ENCODE measurements at regions not wholly inside any gene's neighbourhood (a gene's known extent, or its start where the extent isn't known, plus 50 kb on each side); places are given as distances from the start of the nearest gene placed in this dataset.

- H3K4me3 ChIP-seq (ENCODE audit: low read depth, low read length), result no peak overlapping the region
- no peak for TF ChIP-seq CTCF (IDR thresholded peaks at IDR 0.05; ENCODE audit: insufficient read depth, low read depth, low read length, missing control alignments)
- no peak for DNase-seq (ENCODE audit: low read depth)
Observed at GRCh38 chr12:58539295-58539694, 381.0 kb downstream of the LRIG3 start.

DNA sequence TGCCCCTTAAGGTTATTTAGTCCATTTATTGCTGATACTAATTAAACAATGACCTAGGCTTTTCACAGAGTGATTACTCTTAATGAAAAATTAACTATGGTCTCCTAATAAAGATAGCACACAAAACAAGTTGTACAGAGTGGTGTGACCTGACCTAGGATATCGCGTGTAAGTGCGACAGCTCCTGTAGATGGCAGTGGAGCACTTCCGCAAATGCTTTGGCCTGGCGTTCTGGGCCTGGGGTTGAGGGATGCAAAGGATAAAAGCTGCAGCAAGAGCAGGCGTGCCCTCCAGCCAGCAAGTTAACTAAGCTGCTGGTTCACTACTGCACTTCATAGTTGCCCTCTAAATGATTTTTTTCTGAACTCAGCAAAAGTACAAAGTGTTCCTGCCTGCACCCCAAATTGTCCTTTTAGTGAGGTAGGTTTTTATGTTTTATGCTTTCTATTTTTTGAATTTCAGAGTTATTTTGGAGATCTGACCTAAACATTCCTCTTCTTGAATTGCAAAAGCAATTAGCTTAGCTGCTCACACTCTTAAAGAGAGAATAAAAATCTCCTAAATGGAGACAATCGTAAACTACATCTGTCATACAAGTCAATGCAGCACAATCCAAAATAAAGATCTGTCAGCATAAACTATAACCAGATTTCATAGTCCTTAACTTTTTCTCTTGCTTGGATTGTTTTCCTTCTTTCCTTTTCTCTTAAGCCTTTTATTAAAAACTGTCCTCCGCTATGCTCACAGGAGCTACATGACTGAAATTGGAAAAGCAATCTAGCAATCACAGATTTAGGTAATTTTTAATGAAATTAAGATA, 379.6 kb downstream of the LRIG3 start:
- DNase-seq (ENCODE audit: low read depth), result peak; percentile 69
- no peak overlapping the region for H3K4me3 ChIP-seq (ENCODE audit: low read depth, low read length)
- peak; percentile 72 for TF ChIP-seq CTCF (IDR thresholded peaks at IDR 0.05; ENCODE audit: insufficient read depth, low read depth, low read length, missing control alignments)

- H3K4me3 ChIP-seq (ENCODE audit: low read depth, low read length), result no peak overlapping the region
- no peak for TF ChIP-seq CTCF (IDR thresholded peaks at IDR 0.05; ENCODE audit: insufficient read depth, low read depth, low read length, missing control alignments)
- DNase-seq (ENCODE audit: low read depth), result no peak
Observed at GRCh38 chr12:58541300-58541690, 379.0 kb downstream of the LRIG3 start.

DNA sequence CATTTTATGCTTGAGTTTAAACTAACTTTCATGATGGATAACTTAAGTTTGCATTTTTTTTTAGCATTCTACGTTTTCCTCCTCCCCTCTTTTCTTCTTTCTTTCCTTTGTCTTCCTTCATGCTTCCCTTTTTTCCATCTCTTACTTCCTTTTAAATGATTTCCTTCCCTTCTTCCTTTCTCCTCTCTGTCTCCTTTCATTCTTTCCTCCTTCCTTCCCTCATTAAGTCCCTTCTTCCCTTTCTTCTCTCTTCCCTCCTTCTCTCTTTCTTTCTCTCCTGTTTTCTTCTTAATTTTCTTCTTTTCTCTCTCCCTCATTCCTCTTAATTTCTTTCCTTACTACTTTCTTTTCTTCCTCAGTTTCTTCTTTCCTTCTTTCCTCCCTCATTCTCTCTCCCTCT, 376.0 kb downstream of the LRIG3 start:
- DNase-seq (ENCODE audit: low read depth), result no peak
- TF ChIP-seq CTCF (IDR thresholded peaks at IDR 0.05; ENCODE audit: insufficient read depth, low read depth, low read length, missing control alignments), result no peak

GRCh38 chr12:58547217-58547616, 373.1 kb downstream of the LRIG3 start:
- TF ChIP-seq CTCF (IDR thresholded peaks at IDR 0.05; ENCODE audit: insufficient read depth, low read depth, low read length, missing control alignments), result no peak
- H3K4me3 ChIP-seq (ENCODE audit: low read depth, low read length), result no peak overlapping the region
- no peak for DNase-seq (ENCODE audit: low read depth)

More for the DNA sequence above, 376.0 kb downstream of the LRIG3 start:
- no peak overlapping the region for H3K4me3 ChIP-seq (ENCODE audit: low read depth, low read length)

DNA sequence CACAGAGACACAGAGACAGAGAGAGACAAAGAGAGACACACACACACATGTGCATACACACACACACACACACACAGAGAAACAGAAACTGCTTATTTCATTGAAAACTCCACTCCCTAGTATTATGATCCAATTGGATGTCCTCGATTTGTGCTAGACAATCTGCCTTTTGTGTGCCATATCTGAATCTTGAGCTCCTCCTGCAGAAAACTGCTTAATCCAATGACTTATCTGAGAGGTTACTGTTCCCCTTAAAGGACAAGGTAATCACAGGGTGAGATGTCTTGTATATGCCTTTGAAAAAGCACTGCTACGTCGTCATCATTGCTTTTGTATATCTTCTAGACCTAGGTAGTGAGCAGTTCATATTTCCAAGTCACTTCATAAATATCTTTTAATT, 371.5 kb downstream of the LRIG3 start:
- H3K4me3 ChIP-seq (ENCODE audit: low read depth, low read length), result no peak overlapping the region
- no peak for DNase-seq (ENCODE audit: low read depth)
- no peak for TF ChIP-seq CTCF (IDR thresholded peaks at IDR 0.05; ENCODE audit: insufficient read depth, low read depth, low read length, missing control alignments)

Data from GM12865 (cell line).